Keratinocyte (primary cell): ENCODE measurements at regions not wholly inside any gene's neighbourhood (a gene's known extent, or its start where the extent isn't known, plus 50 kb on each side); places are given as distances from the start of the nearest gene placed in this dataset.

ENCODE experiments used
- DNase-seq: peaks from one replicate; pipeline ENCODE4 v3.0.0-alpha.2; 2011; ENCODE audit warnings: low read depth, missing footprints, low spot score
- FAIRE-seq: peaks from 2 replicates; lab custom pipeline; 2011; peaks lifted over from hg19 to GRCh38; lab: Jason Lieb, UNC
- H2AFZ ChIP-seq: 2 replicates; pipeline ENCODE4 v1.6.0; 2012; ENCODE audit warnings: low read length, control low read depth, inconsistent platforms; ENCODE audit not compliant: control insufficient read depth
- H3K27ac ChIP-seq: 2 replicates; pipeline ENCODE4 v1.5.1; 2011; ENCODE audit warnings: low read length; ENCODE audit not compliant: control insufficient read depth, insufficient read depth
- H3K27me3 ChIP-seq: 3 replicates; pipeline ENCODE4 v1.6.0; 2011; ENCODE audit warnings: low read length; ENCODE audit not compliant: control insufficient read depth, insufficient read depth; ENCODE audit errors: extremely low read depth
- H3K36me3 ChIP-seq, 2 experiments: 2 replicates in 1 of 2; 3 replicates in 1 of 2; pipeline ENCODE4 v1.5.1; 2011; ENCODE audit warnings: low read length in 2 of 2, mild to moderate bottlenecking in 1 of 2; ENCODE audit not compliant: control insufficient read depth in 2 of 2, insufficient read depth in 2 of 2; ENCODE audit errors: extremely low read depth in 1 of 2
- H3K4me1 ChIP-seq: 3 replicates; pipeline ENCODE4 v1.5.1; 2011; ENCODE audit warnings: low read length; ENCODE audit not compliant: control insufficient read depth, insufficient read depth; ENCODE audit errors: extremely low read depth
- H3K4me2 ChIP-seq: 3 replicates; pipeline ENCODE4 v1.6.0; 2011; ENCODE audit warnings: low read depth, low read length; ENCODE audit not compliant: control insufficient read depth, insufficient read depth; ENCODE audit errors: extremely low read depth
- H3K4me3 ChIP-seq, 3 experiments: fragments of 200-600 bp in 1 of 3; sonication (generic) in 1 of 3; 2 replicates in 2 of 3; 3 replicates in 1 of 3; pipeline ENCODE4 v1.5.1; 2011 to 2016; ENCODE audit warnings: low read length in 3 of 3, mild to moderate bottlenecking in 3 of 3, control low read depth in 2 of 3, inconsistent platforms in 1 of 3, low read depth in 1 of 3, mixed read lengths in 1 of 3, mixed run types in 1 of 3, moderate library complexity in 1 of 3; ENCODE audit not compliant: control insufficient read depth in 2 of 3, insufficient read depth in 2 of 3; ENCODE audit errors: extremely low read depth in 1 of 3
- H3K79me2 ChIP-seq: 2 replicates; pipeline ENCODE4 v1.6.0; 2012; ENCODE audit warnings: low read length; ENCODE audit not compliant: control insufficient read depth, insufficient read depth
- H3K9ac ChIP-seq: 3 replicates; pipeline ENCODE4 v1.6.0; 2011; ENCODE audit warnings: low read length; ENCODE audit not compliant: control insufficient read depth, insufficient read depth; ENCODE audit errors: extremely low read depth
- H3K9me1 ChIP-seq: 3 replicates; pipeline ENCODE4 v1.6.0; 2011; ENCODE audit warnings: low read length; ENCODE audit not compliant: control insufficient read depth, insufficient read depth; ENCODE audit errors: extremely low read depth
- H3K9me3 ChIP-seq: 2 replicates; pipeline ENCODE4 v1.5.1; 2012; ENCODE audit warnings: low read depth, low read length; ENCODE audit not compliant: control insufficient read depth
- H4K20me1 ChIP-seq: 3 replicates; pipeline ENCODE4 v1.6.0; 2011; ENCODE audit warnings: low read length; ENCODE audit not compliant: control insufficient read depth, insufficient read depth; ENCODE audit errors: extremely low read depth
- EZH2 ChIP-seq: IDR thresholded peaks from one replicate; pipeline ENCODE4 v1.6.1; 2012; ENCODE audit warnings: inconsistent platforms, mild to moderate bottlenecking, low read length, moderate library complexity
- dilution Hi-C: fragments of 300-500 bp; cut with MboI; formaldehyde crosslinking; loops from one replicate; pipeline ENCODE4 v1.7.0; 2020; ENCODE audit warnings: low sequenced_read_pairs; ENCODE audit not compliant: extremely low pct_ligation_motif_present
- TF ChIP-seq, protein P1 (sequence below), 3 experiments: IDR thresholded peaks in 1 of 3; conservative IDR thresholded peaks in 1 of 3; optimal IDR thresholded peaks in 1 of 3; 2 replicates in 2 of 3; 3 replicates in 1 of 3; pipeline versions ENCODE3 to v1.5.1; 2011; ENCODE audit warnings: low read length in 3 of 3, mild to moderate bottlenecking in 3 of 3, moderate library complexity in 2 of 3, control low read depth in 1 of 3, inconsistent platforms in 1 of 3; ENCODE audit not compliant: insufficient read depth in 2 of 3; ENCODE audit errors: extremely low read depth in 1 of 3

GRCh38 chr3:106773795-106774194 is 603.4 kb upstream of the CCDC54 start:
- FAIRE-seq (no peak), DNase-seq (no peak)
- Histone ChIP-seq H3K4me2 (no peak overlapping the region), H3K9ac (no peak overlapping the region), H3K36me3 (no peaks in the 10 kb centered on the region), H2AFZ (no peak overlapping the region), H4K20me1 (no peaks in the 10 kb centered on the region), H3K27me3 (no peaks in the 10 kb centered on the region), H3K9me1 (no peaks in the 10 kb centered on the region), H3K9me3 (no peaks in the 10 kb centered on the region), H3K4me1 (no peaks in the 10 kb centered on the region), H3K4me3 (no peak overlapping the region), H3K27ac (no peak overlapping the region), H3K79me2 (no peaks in the 10 kb centered on the region)
- no peak for TF ChIP-seq EZH2
- TF ChIP-seq, protein P1, sequence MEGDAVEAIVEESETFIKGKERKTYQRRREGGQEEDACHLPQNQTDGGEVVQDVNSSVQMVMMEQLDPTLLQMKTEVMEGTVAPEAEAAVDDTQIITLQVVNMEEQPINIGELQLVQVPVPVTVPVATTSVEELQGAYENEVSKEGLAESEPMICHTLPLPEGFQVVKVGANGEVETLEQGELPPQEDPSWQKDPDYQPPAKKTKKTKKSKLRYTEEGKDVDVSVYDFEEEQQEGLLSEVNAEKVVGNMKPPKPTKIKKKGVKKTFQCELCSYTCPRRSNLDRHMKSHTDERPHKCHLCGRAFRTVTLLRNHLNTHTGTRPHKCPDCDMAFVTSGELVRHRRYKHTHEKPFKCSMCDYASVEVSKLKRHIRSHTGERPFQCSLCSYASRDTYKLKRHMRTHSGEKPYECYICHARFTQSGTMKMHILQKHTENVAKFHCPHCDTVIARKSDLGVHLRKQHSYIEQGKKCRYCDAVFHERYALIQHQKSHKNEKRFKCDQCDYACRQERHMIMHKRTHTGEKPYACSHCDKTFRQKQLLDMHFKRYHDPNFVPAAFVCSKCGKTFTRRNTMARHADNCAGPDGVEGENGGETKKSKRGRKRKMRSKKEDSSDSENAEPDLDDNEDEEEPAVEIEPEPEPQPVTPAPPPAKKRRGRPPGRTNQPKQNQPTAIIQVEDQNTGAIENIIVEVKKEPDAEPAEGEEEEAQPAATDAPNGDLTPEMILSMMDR (optimal IDR thresholded peaks at IDR 0.05 in 1 of 3, IDR thresholded peaks at IDR 0.05 in 1 of 3, conservative IDR thresholded peaks at IDR 0.05 in 1 of 3; ENCODE audit: extremely low read depth in 1 of 3, insufficient read depth in 2 of 3, low read length in 3 of 3), result no peak
- dilution Hi-C loops, result no loop called here

- Histone ChIP-seq H3K9ac (no peak overlapping the region), H3K4me2 (no peak overlapping the region), H3K4me1 (no peaks in the 10 kb centered on the region), H3K9me1 (no peaks in the 10 kb centered on the region), H3K27me3 (no peaks in the 10 kb centered on the region), H3K36me3 (no peaks in the 10 kb centered on the region), H3K4me3 (no peak overlapping the region), H3K9me3 (no peaks in the 10 kb centered on the region), H3K27ac (no peak overlapping the region), H3K79me2 (no peaks in the 10 kb centered on the region), H2AFZ (no peak overlapping the region), H4K20me1 (no peaks in the 10 kb centered on the region)
- DNase-seq (no peak), FAIRE-seq (no peak)
- dilution Hi-C loops, result no loop called here
- no peak for TF ChIP-seq EZH2
- TF ChIP-seq, protein P1 (optimal IDR thresholded peaks at IDR 0.05 in 1 of 3, IDR thresholded peaks at IDR 0.05 in 1 of 3, conservative IDR thresholded peaks at IDR 0.05 in 1 of 3; ENCODE audit: extremely low read depth in 1 of 3, insufficient read depth in 2 of 3, low read length in 3 of 3), result no peak
Observed at GRCh38 chr3:106783231-106783630, 594.0 kb upstream of the CCDC54 start.
